Neuron (in vitro differentiated cells): ENCODE measurements at regions not wholly inside any gene's neighbourhood (a gene's known extent, or its start where the extent isn't known, plus 50 kb on each side); places are given as distances from the start of the nearest gene placed in this dataset.

ENCODE experiments used
- H2AFZ ChIP-seq: one replicate; pipeline ENCODE4 v1.6.1; 2013; ENCODE audit warnings: low read depth, mild to moderate bottlenecking, inconsistent platforms, low read length, moderate library complexity
- H3K27me3 ChIP-seq: one replicate; pipeline ENCODE4 v1.6.1; 2013; ENCODE audit warnings: low read length; ENCODE audit not compliant: insufficient read depth
- H3K36me3 ChIP-seq: one replicate; pipeline ENCODE4 v1.6.1; 2013; ENCODE audit warnings: low read length; ENCODE audit not compliant: insufficient read depth
- H3K4me1 ChIP-seq: one replicate; pipeline ENCODE4 v1.6.1; 2013; ENCODE audit warnings: low read length; ENCODE audit not compliant: insufficient read depth
- H3K4me3 ChIP-seq: 2 replicates; pipeline ENCODE4 v1.5.1; 2013; ENCODE audit warnings: mild to moderate bottlenecking, low read length, moderate library complexity
- H3K9me3 ChIP-seq: one replicate; pipeline ENCODE4 v1.6.1; 2013; ENCODE audit warnings: low read length

DNA sequence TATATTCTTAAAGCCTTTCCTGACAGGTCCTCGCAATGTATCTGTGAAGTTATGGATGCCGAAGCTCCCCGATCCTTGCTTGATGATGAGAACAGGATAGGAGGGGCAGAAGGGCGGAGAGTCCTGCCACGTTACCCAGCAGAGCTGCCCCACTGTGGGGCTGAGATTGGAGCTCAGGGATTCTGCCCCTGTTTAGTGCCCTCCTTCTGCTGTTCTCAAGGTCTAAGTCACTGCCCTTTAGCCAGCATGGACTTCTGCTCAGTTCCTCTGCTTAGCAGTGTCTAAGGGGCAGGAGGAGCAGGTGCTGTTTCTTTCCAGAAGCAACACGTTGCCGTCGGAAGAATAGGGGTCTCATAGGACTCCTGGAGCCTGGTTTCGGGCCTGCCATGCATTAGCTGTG is 164.2 kb upstream of the B3GAT1 start:
- no peak overlapping the region for H3K4me3 ChIP-seq

GRCh38 chr11:134575504-134576230 is 163.6 kb upstream of the B3GAT1 start:
- H3K36me3 ChIP-seq: no peaks in the 10 kb centered on the region
- no peak overlapping the region for H3K4me3 ChIP-seq
- no peaks in the 10 kb centered on the region for H3K4me1 ChIP-seq
- peaks cover 14% of the 10 kb centered on the region for H3K27me3 ChIP-seq
- H3K9me3 ChIP-seq: no peaks in the 10 kb centered on the region
- no peak overlapping the region for H2AFZ ChIP-seq

More for the DNA sequence above, 164.2 kb upstream of the B3GAT1 start:
- no peak overlapping the region for H2AFZ ChIP-seq
- H3K4me1 ChIP-seq: no peaks in the 10 kb centered on the region
- no peaks in the 10 kb centered on the region for H3K9me3 ChIP-seq
- H3K27me3 ChIP-seq: peaks cover 14% of the 10 kb centered on the region
- no peaks in the 10 kb centered on the region for H3K36me3 ChIP-seq

- H3K4me1 ChIP-seq: no peaks in the 10 kb centered on the region
- no peak overlapping the region for H2AFZ ChIP-seq
- peaks cover 14% of the 10 kb centered on the region for H3K27me3 ChIP-seq
- H3K9me3 ChIP-seq: no peaks in the 10 kb centered on the region
- H3K4me3 ChIP-seq: no peak overlapping the region
- H3K36me3 ChIP-seq: no peaks in the 10 kb centered on the region
Observed at GRCh38 chr11:134574947-134575346, 162.9 kb upstream of the B3GAT1 start.

GRCh38 chr11:134574425-134574824 is 162.4 kb upstream of the B3GAT1 start:
- peaks cover 14% of the 10 kb centered on the region for H3K27me3 ChIP-seq
- no peaks in the 10 kb centered on the region for H3K36me3 ChIP-seq
- no peaks in the 10 kb centered on the region for H3K4me1 ChIP-seq
- no peaks in the 10 kb centered on the region for H3K9me3 ChIP-seq
- no peak overlapping the region for H2AFZ ChIP-seq
- no peak overlapping the region for H3K4me3 ChIP-seq

DNA sequence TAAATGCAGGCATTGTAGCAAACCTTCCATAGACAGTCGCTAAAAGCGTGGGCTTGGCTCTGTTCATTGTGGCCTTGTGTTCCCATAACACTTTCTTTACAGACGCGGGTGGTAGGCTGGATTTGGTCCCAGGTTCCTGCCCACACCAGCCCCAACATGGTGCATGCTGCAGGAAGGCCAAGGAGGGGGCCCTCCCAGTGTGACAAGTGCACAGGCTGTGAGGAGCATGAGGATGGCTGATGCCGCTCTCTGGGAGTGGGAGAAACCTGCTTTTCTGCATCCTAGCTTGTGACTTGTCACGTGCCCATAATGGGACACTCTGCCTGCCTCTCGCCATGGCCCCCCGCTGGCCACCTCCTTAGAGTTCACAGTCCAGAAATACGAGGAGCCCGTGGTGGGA is 161.8 kb upstream of the B3GAT1 start:
- H3K27me3 ChIP-seq: peaks cover 14% of the 10 kb centered on the region
- no peak overlapping the region for H2AFZ ChIP-seq
- no peaks in the 10 kb centered on the region for H3K36me3 ChIP-seq
- no peaks in the 10 kb centered on the region for H3K9me3 ChIP-seq
- H3K4me3 ChIP-seq: no peak overlapping the region
- no peaks in the 10 kb centered on the region for H3K4me1 ChIP-seq

GRCh38 chr11:134572741-134573675 is 161.0 kb upstream of the B3GAT1 start:
- H2AFZ ChIP-seq: no peak overlapping the region
- no peak overlapping the region for H3K4me3 ChIP-seq
- peaks cover 14% of the 10 kb centered on the region for H3K27me3 ChIP-seq
- no peaks in the 10 kb centered on the region for H3K36me3 ChIP-seq
- no peaks in the 10 kb centered on the region for H3K4me1 ChIP-seq
- H3K9me3 ChIP-seq: no peaks in the 10 kb centered on the region

DNA sequence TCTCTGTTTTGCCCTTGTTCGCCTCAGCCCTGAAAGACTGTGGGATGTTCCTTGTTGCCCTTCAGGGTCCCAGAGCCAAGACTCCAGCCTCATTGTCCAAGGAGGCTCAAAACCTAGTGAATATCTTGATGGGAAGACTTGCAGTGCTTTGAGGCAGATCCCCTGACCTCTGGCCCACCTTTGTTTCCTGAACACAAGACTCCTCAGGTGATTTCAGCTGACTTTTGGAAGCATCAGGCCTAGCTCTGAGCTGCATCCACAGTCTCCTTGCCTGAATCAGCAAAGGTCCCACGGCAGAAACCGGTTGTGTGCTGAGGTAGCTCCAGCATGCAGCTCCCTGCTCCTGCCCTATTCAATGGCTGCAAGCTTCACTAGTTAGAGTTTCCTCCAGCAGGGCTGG is 159.3 kb upstream of the B3GAT1 start:
- H3K4me1 ChIP-seq: no peaks in the 10 kb centered on the region
- no peaks in the 10 kb centered on the region for H3K9me3 ChIP-seq
- peaks cover 8% of the 10 kb centered on the region for H3K27me3 ChIP-seq
- H3K4me3 ChIP-seq: no peak overlapping the region
- no peaks in the 10 kb centered on the region for H3K36me3 ChIP-seq
- H2AFZ ChIP-seq: no peak overlapping the region

DNA sequence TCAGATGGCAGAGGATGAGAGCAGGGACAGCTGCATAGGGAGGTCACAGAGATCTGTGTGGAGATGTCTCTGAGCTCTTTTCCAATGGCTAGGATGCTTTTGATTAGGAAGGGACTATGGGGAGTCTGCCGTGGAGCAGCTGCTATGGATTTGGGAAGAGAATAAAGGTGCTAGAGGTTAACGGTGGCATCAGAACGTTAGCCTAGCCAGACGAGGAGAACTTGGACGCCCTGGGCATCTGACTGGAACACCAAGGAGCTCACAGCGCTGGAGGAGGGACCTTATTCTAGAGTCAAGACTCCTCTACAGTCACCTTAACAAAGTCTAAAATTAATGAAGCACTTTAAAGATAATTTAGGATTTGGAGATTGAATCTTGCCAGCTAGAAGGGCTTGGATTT is 157.2 kb upstream of the B3GAT1 start:
- Histone ChIP-seq H3K4me3 (no peak overlapping the region), H3K4me1 (no peaks in the 10 kb centered on the region), H3K36me3 (no peaks in the 10 kb centered on the region), H2AFZ (no peak overlapping the region), H3K27me3 (peaks cover 8% of the 10 kb centered on the region), H3K9me3 (no peaks in the 10 kb centered on the region)

DNA sequence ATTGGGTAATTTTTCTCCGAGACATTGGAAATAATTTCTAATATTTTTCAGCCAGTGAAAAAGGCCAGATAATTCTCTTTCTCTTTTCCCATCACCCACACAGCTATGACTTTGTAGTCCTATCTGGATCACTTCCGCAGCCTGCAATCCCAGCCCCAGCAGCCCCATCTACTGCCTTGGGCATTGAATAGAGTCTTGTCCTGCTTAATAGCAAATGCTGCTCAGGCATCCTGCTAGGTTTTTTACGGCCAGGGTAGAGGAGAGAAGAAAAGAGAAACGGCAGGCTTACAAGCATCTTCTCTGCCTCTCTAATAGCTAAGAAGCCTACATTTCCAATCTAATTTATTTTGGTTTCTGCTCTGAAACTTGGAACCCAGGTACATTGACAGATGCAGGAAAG is 154.3 kb upstream of the B3GAT1 start:
- no peaks in the 10 kb centered on the region for H3K36me3 ChIP-seq
- no peak overlapping the region for H3K4me3 ChIP-seq
- no peaks in the 10 kb centered on the region for H3K9me3 ChIP-seq
- no peaks in the 10 kb centered on the region for H3K4me1 ChIP-seq
- no peak overlapping the region for H2AFZ ChIP-seq
- H3K27me3 ChIP-seq: no peaks in the 10 kb centered on the region

DNA sequence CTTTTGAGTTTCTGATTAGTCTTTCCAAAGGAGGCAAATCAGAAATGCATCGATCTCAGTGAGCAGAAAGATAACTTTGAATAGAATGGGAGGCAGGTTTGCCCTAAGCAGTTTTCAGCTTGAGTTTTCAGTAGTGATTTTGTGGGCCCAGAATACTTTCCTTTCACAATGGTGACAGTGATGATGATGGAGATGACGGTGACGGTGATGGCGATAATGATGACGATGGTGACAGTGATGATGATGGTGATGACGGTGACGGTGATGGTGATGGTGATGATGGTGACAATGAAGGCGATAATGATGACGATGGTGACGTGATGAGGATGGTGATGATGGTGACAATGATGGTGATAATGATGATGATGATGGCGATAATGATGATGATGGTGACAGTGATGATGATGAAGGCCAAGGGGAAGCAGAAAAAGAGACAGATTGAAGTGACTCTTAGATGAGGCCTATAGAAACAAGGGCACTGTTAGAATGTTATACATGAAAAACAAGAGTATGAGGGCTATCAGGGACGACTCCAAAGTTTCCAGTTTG is 153.4 kb upstream of the B3GAT1 start:
- Histone ChIP-seq H3K9me3 (no peaks in the 10 kb centered on the region), H3K36me3 (no peaks in the 10 kb centered on the region), H3K4me1 (no peaks in the 10 kb centered on the region), H2AFZ (no peak overlapping the region), H3K27me3 (no peaks in the 10 kb centered on the region), H3K4me3 (no peak overlapping the region)

- Histone ChIP-seq H2AFZ (no peak overlapping the region), H3K4me1 (no peaks in the 10 kb centered on the region), H3K4me3 (no peak overlapping the region), H3K27me3 (peaks cover 3% of the 10 kb centered on the region), H3K9me3 (no peaks in the 10 kb centered on the region), H3K36me3 (no peaks in the 10 kb centered on the region)
Observed at GRCh38 chr11:134564472-134565200, 152.6 kb upstream of the B3GAT1 start.

- Histone ChIP-seq H3K9me3 (no peaks in the 10 kb centered on the region), H3K36me3 (no peaks in the 10 kb centered on the region), H3K4me1 (no peaks in the 10 kb centered on the region), H3K27me3 (peaks cover 7% of the 10 kb centered on the region), H2AFZ (no peak overlapping the region), H3K4me3 (no peak overlapping the region)
Observed at GRCh38 chr11:134562941-134563471, 151.0 kb upstream of the B3GAT1 start.
